PC-9 (cell line): ENCODE measurements at regions not wholly inside any gene's neighbourhood (a gene's known extent, or its start where the extent isn't known, plus 50 kb on each side); places are given as distances from the start of the nearest gene placed in this dataset.

Experiments
- CTCF ChIP-seq: fragments of 200-600 bp; sonication (generic); conservative IDR thresholded peaks from 2 replicates; pipeline ENCODE4 v1.6.1; 2017; ENCODE audit warnings: mixed run types, antibody characterized with exemption, mild to moderate bottlenecking, moderate library complexity
- EZH2 ChIP-seq: fragments of 200-600 bp; sonication (generic); IDR thresholded peaks from 2 replicates; pipeline ENCODE4 v1.8.0; 2017; ENCODE audit warnings: antibody characterized with exemption, low read depth

- TF ChIP-seq CTCF = no peak
- no peak for TF ChIP-seq EZH2
Measured at GRCh38 chr3:165382672-165383071, 186.5 kb upstream of the SLITRK3 start.
